Ishikawa (cell line): ENCODE measurements at regions not wholly inside any gene's neighbourhood (a gene's known extent, or its start where the extent isn't known, plus 50 kb on each side); places are given as distances from the start of the nearest gene placed in this dataset.

ENCODE experiments used
- EGR1 ChIP-seq: IDR thresholded peaks from 2 replicates; pipeline ENCODE4 v1.6.1; 2012
- EP300 ChIP-seq: IDR thresholded peaks from 2 replicates; pipeline ENCODE4 v1.6.1; 2012; ENCODE audit warnings: borderline replicate concordance
- FOXM1 ChIP-seq: IDR thresholded peaks from 2 replicates; pipeline ENCODE4 v1.6.1; 2012; ENCODE audit warnings: low read depth, borderline replicate concordance
- MAX ChIP-seq: IDR thresholded peaks from 2 replicates; pipeline ENCODE4 v1.6.1; 2012
- TAF1 ChIP-seq: IDR thresholded peaks from 2 replicates; pipeline ENCODE4 v1.6.1; 2012; ENCODE audit warnings: low read depth, mild to moderate bottlenecking
- TCF12 ChIP-seq: IDR thresholded peaks from 2 replicates; pipeline ENCODE4 v1.6.1; 2012; ENCODE audit warnings: low read depth
- ZBTB7A ChIP-seq: IDR thresholded peaks from 2 replicates; pipeline ENCODE4 v1.6.1; 2012; ENCODE audit warnings: low read depth

- TF ChIP-seq TCF12 (no peak), MAX (no peak), FOXM1 (no peak), EP300 (no peak), EGR1 (no peak), ZBTB7A (no peak), TAF1 (no peak)
These were observed 210.6 kb downstream of the MAP2K4 start for GRCh38 chr17:12231355-12231682.
